Activated CD4-positive, CD25-positive, alpha-beta regulatory T cell treated with anti-CD3 and anti-CD28 coated beads, Interleukin-2, amount 50 U/mL, for 24 hours (primary cell): ENCODE measurements at regions not wholly inside any gene's neighbourhood (a gene's known extent, or its start where the extent isn't known, plus 50 kb on each side); places are given as distances from the start of the nearest gene placed in this dataset.
"Not testable (repeated sequence)": the region's sequence is repeated elsewhere in the genome, so short reads cannot be mapped to it uniquely, and the experiment has no call there.

Experiments
- ATAC-seq, 2 donors: fragments of 150-1000 bp; cut with Tn5 transposase; one replicate each; pipeline ENCODE4 v1.10.0; 2021; ENCODE audit warnings: mild to moderate bottlenecking in 1 of 2, moderate library complexity in 1 of 2

DNA sequence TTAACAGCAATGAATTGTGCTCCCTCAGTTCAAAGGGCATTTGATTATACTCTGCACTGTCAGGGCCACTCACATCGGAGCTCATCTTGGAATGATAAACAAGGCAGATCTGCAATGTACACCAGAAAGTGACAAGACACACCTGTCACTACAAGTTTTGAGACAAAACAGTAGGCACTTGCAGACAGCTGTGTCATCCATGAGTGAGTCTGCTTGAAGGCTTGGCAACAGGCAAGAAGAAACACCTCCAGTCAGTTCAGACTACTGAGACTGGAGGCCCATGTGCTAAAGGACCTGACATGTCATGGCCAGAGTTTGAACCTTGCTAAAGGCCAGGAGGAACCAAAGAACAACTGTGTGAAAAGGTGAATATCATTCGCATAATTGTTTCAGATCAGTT, 354.5 kb downstream of the CEP170 start:
- not testable (repeated sequence) for ATAC-seq

- no peak for ATAC-seq
Observed at GRCh38 chr1:242890192-242890741, 364.8 kb downstream of the CEP170 start.

DNA sequence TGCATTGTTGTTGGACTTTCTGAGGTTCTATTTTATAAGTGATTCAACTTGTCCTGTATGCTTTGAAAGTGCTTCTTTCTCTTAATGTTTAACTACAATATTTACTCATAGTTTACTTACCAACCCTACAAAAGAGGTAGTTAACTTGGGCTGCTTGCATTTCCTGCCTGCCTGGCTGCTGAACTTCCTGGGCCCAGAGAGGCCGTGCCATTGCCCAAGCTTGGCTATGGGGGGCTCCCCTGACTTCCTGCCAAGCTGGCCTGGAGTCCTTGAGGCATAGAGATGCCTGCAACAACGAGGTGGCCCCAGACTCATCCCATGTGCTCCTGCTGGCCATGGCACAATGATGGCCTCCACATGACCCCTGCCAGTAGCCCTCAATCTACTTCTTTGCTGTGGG, 361.6 kb upstream of the PLD5 start:
- ATAC-seq: no peak

GRCh38 chr1:242880022-242880421, 355.5 kb upstream of the PLD5 start:
- not testable (repeated sequence) for ATAC-seq

DNA sequence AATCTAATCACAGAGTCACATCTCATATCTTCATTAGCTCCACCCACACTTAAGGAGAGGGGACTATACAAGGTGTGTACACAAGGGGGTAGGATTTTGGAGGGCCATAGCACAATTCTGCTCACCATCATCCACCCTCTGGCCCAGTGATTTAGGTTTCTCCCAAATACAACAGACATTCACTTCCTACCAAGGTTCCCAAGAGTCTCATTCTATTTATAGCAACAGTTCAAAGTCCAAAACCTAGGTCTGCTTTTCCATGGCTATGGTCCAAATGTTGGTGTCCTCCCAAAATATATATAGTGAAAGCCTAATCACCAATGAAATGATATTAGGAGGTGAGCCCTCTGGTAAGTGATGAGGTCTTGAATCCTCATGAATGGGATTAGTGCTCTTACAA, 353.2 kb upstream of the PLD5 start:
- ATAC-seq: no peak

DNA sequence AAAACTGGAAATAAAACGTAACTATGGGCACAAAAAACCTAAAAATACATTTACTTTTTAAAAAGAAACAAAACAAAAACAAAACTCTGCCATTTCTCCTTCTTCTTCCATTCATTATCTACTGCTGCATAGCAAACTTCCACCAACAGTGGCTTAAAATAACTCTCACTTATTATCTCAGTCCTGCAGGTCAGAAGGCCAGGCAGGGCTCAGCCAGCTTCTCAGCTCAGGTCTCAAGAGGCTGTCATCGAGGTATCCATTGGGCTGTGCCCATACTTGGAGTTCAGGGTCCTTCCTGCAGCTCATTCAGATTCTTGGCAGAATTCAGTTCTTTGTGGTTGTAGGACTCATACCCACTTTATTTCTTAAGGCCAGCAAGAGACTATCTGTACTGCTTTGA, 352.7 kb upstream of the PLD5 start:
- no peak for ATAC-seq

DNA sequence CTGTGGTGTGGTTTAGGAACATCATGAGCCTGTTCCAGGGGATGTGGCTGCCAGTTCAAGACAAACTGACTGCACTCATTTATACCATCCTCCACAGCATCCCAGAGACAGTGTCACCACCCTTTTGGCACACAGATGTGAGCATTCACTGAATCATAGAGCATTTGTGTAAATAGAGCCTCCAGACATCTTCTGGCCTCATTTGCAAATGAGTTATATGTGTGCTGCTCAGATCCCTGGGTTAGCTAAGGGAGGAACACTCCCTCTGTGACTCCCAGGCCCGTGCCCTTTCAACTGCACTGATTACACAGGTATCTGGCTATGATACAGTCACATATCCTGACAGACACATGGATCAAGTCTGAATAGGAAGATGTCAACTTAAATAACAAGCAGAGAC, 351.5 kb upstream of the PLD5 start:
- ATAC-seq: no peak

GRCh38 chr1:242873661-242874060, 349.2 kb upstream of the PLD5 start:
- ATAC-seq: no peak

DNA sequence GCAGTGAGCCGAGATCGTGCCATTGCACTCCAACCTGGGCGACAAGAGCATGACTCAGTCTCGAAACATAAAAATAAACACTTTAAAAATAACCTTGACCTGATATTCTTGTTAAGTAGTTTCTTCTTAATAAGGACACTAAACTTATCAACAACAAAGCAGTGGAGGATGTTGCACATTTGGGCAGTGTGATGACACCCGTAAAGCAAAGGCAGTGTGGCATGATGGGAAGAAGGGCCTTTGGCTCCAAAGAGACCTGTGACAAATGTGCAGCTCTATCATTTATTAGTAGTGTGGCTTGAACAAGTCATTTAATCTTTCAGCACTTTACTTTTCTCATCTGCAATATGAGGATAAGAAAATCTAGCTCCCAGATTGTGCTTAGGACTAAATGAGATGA, 348.0 kb upstream of the PLD5 start:
- ATAC-seq: no peak

DNA sequence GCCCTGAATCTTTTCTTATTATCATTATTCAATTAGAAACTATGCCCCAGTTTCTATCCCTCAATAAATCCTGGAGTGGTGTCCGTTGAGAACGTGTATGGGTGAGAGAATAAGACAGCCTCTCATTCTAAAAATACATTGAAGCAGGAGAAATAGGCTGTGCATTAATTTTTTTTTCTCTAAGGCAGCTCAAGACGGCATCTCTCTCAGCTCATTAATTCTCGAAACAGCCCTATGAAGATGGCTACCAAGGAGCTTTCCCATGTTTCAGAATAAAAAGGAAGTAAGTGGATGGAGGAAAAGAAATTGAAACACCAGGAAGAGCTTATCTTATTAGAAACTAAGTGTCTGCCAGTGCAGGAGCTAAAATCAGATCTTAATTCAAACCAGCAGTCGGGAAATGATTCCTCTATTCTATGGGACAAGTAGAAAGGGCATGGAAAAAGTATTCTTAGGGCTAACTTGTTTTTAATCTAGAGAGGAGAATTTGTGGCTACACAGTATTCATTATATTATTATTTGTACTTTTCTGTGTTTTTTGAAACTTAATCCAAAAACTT, 347.1 kb upstream of the PLD5 start:
- ATAC-seq: no peak

- ATAC-seq: no peak
Observed at GRCh38 chr1:242870966-242871365, 346.5 kb upstream of the PLD5 start.

DNA sequence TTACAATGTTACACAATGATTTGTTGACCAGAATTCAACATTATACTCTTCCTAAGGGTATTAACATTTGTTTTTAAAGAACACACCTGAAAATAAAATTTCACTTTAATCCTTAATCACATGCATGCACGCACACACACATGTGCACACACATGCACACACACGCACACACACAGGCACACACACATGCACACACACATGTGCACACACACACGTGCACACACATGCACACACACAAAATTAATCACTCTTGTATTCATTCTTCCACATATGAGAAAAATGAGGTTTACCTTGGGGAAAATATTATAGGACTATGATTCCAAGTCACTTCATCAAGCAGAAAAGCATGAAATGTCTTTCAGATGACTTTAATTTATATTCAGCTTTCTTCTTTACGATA, 331.8 kb upstream of the PLD5 start:
- ATAC-seq: no peak

GRCh38 chr1:242854466-242854865, 330.0 kb upstream of the PLD5 start:
- no peak for ATAC-seq

- ATAC-seq: no peak
Observed at GRCh38 chr1:242847390-242847993, 323.0 kb upstream of the PLD5 start.

- no peak for ATAC-seq
Observed at GRCh38 chr1:242842094-242842493, 317.6 kb upstream of the PLD5 start.

- ATAC-seq: no peak
Observed at GRCh38 chr1:242839101-242839500, 314.6 kb upstream of the PLD5 start.

GRCh38 chr1:242836423-242836822, 311.9 kb upstream of the PLD5 start:
- ATAC-seq: no peak

DNA sequence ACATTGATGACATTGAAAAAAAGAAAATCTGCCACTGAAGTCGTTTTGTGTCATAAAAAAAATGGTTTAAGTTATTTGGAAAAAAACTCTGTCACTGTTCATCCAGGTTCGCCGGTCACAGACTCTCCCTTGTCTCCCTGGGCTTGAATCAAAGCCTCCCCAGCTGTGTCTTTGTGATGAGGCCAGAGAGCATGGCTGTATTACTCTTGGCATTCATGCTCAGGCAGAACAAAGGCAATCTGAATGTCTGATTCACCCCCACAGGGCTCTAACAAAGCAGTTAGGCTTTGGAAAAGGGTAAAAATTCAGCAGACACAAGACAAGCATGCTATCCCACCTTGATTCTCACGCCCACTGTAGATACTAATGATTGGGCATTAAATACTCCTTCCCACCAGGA, 304.3 kb upstream of the PLD5 start:
- no peak for ATAC-seq

- no peak for ATAC-seq
Observed at GRCh38 chr1:242828199-242828598, 303.7 kb upstream of the PLD5 start.

GRCh38 chr1:242827538-242827937, 303.0 kb upstream of the PLD5 start:
- ATAC-seq: no peak

- no peak for ATAC-seq
Observed at GRCh38 chr1:242826701-242827336, 302.3 kb upstream of the PLD5 start.

- ATAC-seq: no peak
Observed at GRCh38 chr1:242824435-242824834, 299.9 kb upstream of the PLD5 start.

- no peak for ATAC-seq
Observed at GRCh38 chr1:242813490-242814091, 289.1 kb upstream of the PLD5 start.
